Caco-2 (cell line): ENCODE measurements at regions not wholly inside any gene's neighbourhood (a gene's known extent, or its start where the extent isn't known, plus 50 kb on each side); places are given as distances from the start of the nearest gene placed in this dataset.

Source experiments
- BruUV-seq: library from RNA; stranded (reverse); fragments of 400-500 nt; replicated peaks from 2 replicates; lab custom pipeline; 2021; lab: Mats Ljungman, UMichigan
- CTCF ChIA-PET: fragments of 300-600 bp; sonication (Branson Sonifier 250); formaldehyde crosslinking; loops from one replicate; lab custom pipeline; 2022; ENCODE audit warnings: antibody characterized with exemption; lab: Charles Lee
- POLR2A ChIA-PET: fragments of 300-600 bp; sonication (Branson Sonifier 250); formaldehyde crosslinking; loops from one replicate; lab custom pipeline; 2022; ENCODE audit warnings: antibody characterized with exemption; lab: Charles Lee
- DNase-seq, 2 experiments: peaks; one replicate each; pipeline versions ENCODE4 v3.0.0 to v3.0.0-alpha.2; 2020 to 2022
- H3K27me3 ChIP-seq: replicated peaks from 2 replicates; pipeline ENCODE4 v1.6.0; 2011; ENCODE audit warnings: low read length; ENCODE audit not compliant: control insufficient read depth, insufficient read depth
- H3K36me3 ChIP-seq: 2 replicates; pipeline ENCODE4 v1.5.1; 2011; ENCODE audit warnings: low read length; ENCODE audit not compliant: control insufficient read depth, insufficient read depth
- H3K4me1 ChIP-seq: fragments of 250-450 bp; sonication (Bioruptor Pico); 2 replicates; pipeline ENCODE4 v1.5.1; 2020; ENCODE audit warnings: mild to moderate bottlenecking
- H3K4me3 ChIP-seq: 2 replicates; pipeline ENCODE4 v1.5.1; 2011; ENCODE audit warnings: low read depth, mild to moderate bottlenecking, control low read depth, low read length
- H3K9me3 ChIP-seq: fragments of 250-450 bp; sonication (Bioruptor Pico); 2 replicates; pipeline ENCODE4 v1.5.1; 2020; ENCODE audit warnings: mild to moderate bottlenecking, moderate library complexity
- H3K27ac Mint-ChIP-seq: one replicate; pipeline ENCODE4 v1.8.0; 2022; ENCODE audit warnings: mixed read lengths; ENCODE audit not compliant: unreplicated experiment
- H3K27me3 Mint-ChIP-seq: one replicate; pipeline ENCODE4 v1.8.0; 2022; ENCODE audit warnings: mixed read lengths; ENCODE audit not compliant: insufficient read depth, unreplicated experiment
- H3K36me3 Mint-ChIP-seq: one replicate; pipeline ENCODE4 v1.8.0; 2022; ENCODE audit warnings: mild to moderate bottlenecking, mixed read lengths; ENCODE audit not compliant: insufficient read depth, unreplicated experiment
- H3K4me1 Mint-ChIP-seq: one replicate; pipeline ENCODE4 v1.8.0; 2022; ENCODE audit warnings: low read depth, mixed read lengths; ENCODE audit not compliant: unreplicated experiment
- H3K4me3 Mint-ChIP-seq: one replicate; pipeline ENCODE4 v1.8.0; 2022; ENCODE audit warnings: mild to moderate bottlenecking, moderate library complexity, mixed read lengths; ENCODE audit not compliant: unreplicated experiment
- H3K9me3 Mint-ChIP-seq: one replicate; pipeline ENCODE4 v1.8.0; 2022; ENCODE audit warnings: mixed read lengths; ENCODE audit not compliant: unreplicated experiment
- intact Hi-C: fragments of 100-400 bp; cut with micrococcal nuclease; formaldehyde crosslinking; loops from one replicate; pipeline ENCODE4 v1.10.0; 2022; ENCODE audit not compliant: unreplicated experiment
- TF ChIP-seq, protein P1 (sequence below), 2 experiments: fragments of 200-600 bp in 1 of 2; IDR thresholded peaks; 1 replicate in 1 of 2; 2 replicates in 1 of 2; pipeline versions ENCODE4 v1.5.1 to v1.8.0; 2011 to 2022; ENCODE audit warnings: antibody characterized with exemption in 1 of 2, control low read depth in 1 of 2, inconsistent platforms in 1 of 2, low read depth in 1 of 2, low read length in 1 of 2, mild to moderate bottlenecking in 1 of 2, moderate library complexity in 1 of 2; ENCODE audit not compliant: insufficient read depth in 1 of 2, severe bottlenecking in 1 of 2, unreplicated experiment in 1 of 2

DNA sequence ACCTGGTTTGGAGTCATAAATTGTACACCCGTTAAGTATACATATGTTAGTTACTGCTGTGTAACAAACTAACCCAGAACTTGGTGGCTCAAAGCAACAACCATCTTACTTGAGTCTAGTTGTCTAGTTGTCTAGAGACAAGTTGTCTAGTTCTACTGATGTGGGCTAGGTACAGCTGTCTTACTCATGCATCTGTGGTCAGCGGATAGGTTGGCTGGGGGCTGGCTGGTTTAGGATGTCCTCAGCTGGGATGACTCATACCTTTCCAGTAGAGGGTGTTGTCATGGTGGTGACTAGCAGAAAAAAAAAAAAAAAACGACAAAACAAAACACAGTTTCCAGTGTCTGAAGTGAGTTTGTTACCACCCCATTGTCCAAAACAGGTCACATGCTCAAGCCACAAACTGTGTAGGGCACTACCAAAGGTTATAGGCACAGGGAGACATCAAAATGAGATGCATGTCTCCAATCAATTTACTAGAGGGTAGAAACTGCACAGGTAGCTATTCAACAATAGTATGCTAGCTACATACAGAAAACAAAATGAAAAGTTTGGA lies 680.3 kb downstream of the MED13L start:
- POLR2A ChIA-PET: no interaction called here
- TF ChIP-seq, protein P1, sequence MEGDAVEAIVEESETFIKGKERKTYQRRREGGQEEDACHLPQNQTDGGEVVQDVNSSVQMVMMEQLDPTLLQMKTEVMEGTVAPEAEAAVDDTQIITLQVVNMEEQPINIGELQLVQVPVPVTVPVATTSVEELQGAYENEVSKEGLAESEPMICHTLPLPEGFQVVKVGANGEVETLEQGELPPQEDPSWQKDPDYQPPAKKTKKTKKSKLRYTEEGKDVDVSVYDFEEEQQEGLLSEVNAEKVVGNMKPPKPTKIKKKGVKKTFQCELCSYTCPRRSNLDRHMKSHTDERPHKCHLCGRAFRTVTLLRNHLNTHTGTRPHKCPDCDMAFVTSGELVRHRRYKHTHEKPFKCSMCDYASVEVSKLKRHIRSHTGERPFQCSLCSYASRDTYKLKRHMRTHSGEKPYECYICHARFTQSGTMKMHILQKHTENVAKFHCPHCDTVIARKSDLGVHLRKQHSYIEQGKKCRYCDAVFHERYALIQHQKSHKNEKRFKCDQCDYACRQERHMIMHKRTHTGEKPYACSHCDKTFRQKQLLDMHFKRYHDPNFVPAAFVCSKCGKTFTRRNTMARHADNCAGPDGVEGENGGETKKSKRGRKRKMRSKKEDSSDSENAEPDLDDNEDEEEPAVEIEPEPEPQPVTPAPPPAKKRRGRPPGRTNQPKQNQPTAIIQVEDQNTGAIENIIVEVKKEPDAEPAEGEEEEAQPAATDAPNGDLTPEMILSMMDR (IDR thresholded peaks at IDR 0.05; ENCODE audit: insufficient read depth in 1 of 2, low read depth in 1 of 2, low read length in 1 of 2, severe bottlenecking in 1 of 2, unreplicated experiment in 1 of 2): no peak
- Histone ChIP-seq H3K36me3 (no peaks in the 10 kb centered on the region), H3K4me1 (no peaks in the 10 kb centered on the region), H3K27me3 (no peaks in the 10 kb centered on the region), H3K4me3 (no peak overlapping the region), H3K9me3 (no peaks in the 10 kb centered on the region)
- H3K27ac Mint-ChIP-seq: no peak overlapping the region
- H3K27me3 Mint-ChIP-seq: peaks cover 7% of the 10 kb centered on the region
- H3K9me3 Mint-ChIP-seq: no peaks in the 10 kb centered on the region
- H3K4me1 Mint-ChIP-seq: no peaks in the 10 kb centered on the region
- DNase-seq: no peak
- CTCF ChIA-PET: no interaction called here
- intact Hi-C loops: no loop called here
- no TSS peak for BruUV-seq
- H3K36me3 Mint-ChIP-seq: no peaks in the 10 kb centered on the region
- no peak overlapping the region for H3K4me3 Mint-ChIP-seq

DNA sequence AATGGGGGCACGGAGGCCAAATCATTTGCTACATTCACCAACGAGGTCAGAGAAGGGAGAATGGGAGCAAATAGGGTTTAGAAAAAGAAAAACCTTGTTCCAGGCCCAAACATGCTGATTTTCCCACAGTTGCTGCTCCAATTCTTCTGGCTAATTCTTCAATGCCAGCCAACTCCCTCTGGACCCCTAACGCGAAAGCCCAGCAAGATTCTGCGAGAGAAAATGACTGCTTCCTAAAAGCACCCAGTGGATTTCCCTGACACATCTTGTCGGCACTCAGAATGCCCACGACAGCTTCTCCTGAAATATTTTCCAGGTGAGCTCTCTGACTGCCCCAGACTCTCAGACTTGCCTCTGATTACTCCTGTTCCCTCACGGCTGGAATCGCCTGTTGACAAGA lies 689.4 kb downstream of the MED13L start:
- intact Hi-C loops: no loop called here
- H3K4me3 Mint-ChIP-seq: no peak overlapping the region
- no peak for DNase-seq
- TF ChIP-seq, protein P1 (IDR thresholded peaks at IDR 0.05; ENCODE audit: insufficient read depth in 1 of 2, low read depth in 1 of 2, low read length in 1 of 2, severe bottlenecking in 1 of 2, unreplicated experiment in 1 of 2): no peak
- ChIA-PET POLR2A (no interaction called here), CTCF (no interaction called here)
- Histone ChIP-seq H3K36me3 (no peaks in the 10 kb centered on the region), H3K4me3 (no peak overlapping the region), H3K9me3 (no peaks in the 10 kb centered on the region), H3K4me1 (no peaks in the 10 kb centered on the region), H3K27me3 (no peaks in the 10 kb centered on the region)
- BruUV-seq: no TSS peak
- H3K27ac Mint-ChIP-seq: no peak overlapping the region
- H3K27me3 Mint-ChIP-seq: peaks cover 5% of the 10 kb centered on the region
- H3K9me3 Mint-ChIP-seq: no peaks in the 10 kb centered on the region
- no peaks in the 10 kb centered on the region for H3K4me1 Mint-ChIP-seq
- no peaks in the 10 kb centered on the region for H3K36me3 Mint-ChIP-seq

DNA sequence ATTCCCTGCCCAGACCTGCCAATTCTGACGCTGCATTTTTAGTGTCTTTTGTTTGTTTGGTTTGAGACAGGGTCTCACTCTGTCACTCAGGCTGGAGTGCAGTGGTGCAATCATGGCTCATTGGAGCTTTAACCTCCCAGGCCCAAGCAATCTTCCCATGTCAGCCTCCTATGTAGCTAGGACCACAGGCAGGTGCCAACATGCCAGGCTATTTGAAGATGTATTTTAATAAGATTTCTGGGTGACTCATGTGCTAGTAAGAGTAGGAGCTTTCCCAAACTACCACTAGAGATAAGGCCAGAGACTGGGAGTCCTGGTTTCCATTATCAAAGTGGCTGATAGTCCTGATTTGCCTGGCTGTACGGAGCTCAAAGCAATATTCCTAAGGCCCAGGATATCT lies 693.3 kb downstream of the MED13L start:
- peaks cover 5% of the 10 kb centered on the region for H3K27me3 Mint-ChIP-seq

More for the DNA sequence above, 693.3 kb downstream of the MED13L start:
- ChIA-PET POLR2A (no interaction called here), CTCF (no interaction called here)
- TF ChIP-seq, protein P1 (IDR thresholded peaks at IDR 0.05; ENCODE audit: insufficient read depth in 1 of 2, low read depth in 1 of 2, low read length in 1 of 2, severe bottlenecking in 1 of 2, unreplicated experiment in 1 of 2): no peak
- H3K9me3 ChIP-seq: no peaks in the 10 kb centered on the region
- no peaks in the 10 kb centered on the region for H3K36me3 ChIP-seq
- no TSS peak for BruUV-seq
- H3K36me3 Mint-ChIP-seq: no peaks in the 10 kb centered on the region
- no peak overlapping the region for H3K27ac Mint-ChIP-seq
- H3K27me3 ChIP-seq: no peaks in the 10 kb centered on the region
- H3K4me3 Mint-ChIP-seq: no peak overlapping the region
- no peaks in the 10 kb centered on the region for H3K4me1 ChIP-seq
- H3K9me3 Mint-ChIP-seq: no peaks in the 10 kb centered on the region
- no peak overlapping the region for H3K4me3 ChIP-seq
- intact Hi-C loops: no loop called here
- DNase-seq: no peak
- no peaks in the 10 kb centered on the region for H3K4me1 Mint-ChIP-seq
